ENCODE measurements at regions not wholly inside any gene's neighbourhood (a gene's known extent, or its start where the extent isn't known, plus 50 kb on each side); places are given as distances from the start of the nearest gene placed in this dataset.

- TF ChIP-seq, protein P1, sequence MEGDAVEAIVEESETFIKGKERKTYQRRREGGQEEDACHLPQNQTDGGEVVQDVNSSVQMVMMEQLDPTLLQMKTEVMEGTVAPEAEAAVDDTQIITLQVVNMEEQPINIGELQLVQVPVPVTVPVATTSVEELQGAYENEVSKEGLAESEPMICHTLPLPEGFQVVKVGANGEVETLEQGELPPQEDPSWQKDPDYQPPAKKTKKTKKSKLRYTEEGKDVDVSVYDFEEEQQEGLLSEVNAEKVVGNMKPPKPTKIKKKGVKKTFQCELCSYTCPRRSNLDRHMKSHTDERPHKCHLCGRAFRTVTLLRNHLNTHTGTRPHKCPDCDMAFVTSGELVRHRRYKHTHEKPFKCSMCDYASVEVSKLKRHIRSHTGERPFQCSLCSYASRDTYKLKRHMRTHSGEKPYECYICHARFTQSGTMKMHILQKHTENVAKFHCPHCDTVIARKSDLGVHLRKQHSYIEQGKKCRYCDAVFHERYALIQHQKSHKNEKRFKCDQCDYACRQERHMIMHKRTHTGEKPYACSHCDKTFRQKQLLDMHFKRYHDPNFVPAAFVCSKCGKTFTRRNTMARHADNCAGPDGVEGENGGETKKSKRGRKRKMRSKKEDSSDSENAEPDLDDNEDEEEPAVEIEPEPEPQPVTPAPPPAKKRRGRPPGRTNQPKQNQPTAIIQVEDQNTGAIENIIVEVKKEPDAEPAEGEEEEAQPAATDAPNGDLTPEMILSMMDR (IDR thresholded peaks at IDR 0.05; ENCODE audit: low read length), result no peak
- no peak for TF ChIP-seq EZH2 (IDR thresholded peaks at IDR 0.05; ENCODE audit: borderline replicate concordance, low read length)
Observed at GRCh38 chr10:71088054-71088453, 124.3 kb upstream of the UNC5B start.
